HEK293 (cell line): ENCODE measurements at regions not wholly inside any gene's neighbourhood (a gene's known extent, or its start where the extent isn't known, plus 50 kb on each side); places are given as distances from the start of the nearest gene placed in this dataset.

Experiments used
- CTCF ChIA-PET: fragments of 350-600 bp; formaldehyde crosslinking; extraction: SDS; loops from one replicate; lab custom pipeline; 2021; ENCODE audit warnings: antibody characterized with exemption; lab: Yijun Ruan, JAX
- POLR2A ChIA-PET: fragments of 300-600 bp; formaldehyde crosslinking; extraction: SDS; loops from one replicate; lab custom pipeline; 2020; ENCODE audit warnings: antibody characterized with exemption, inconsistent platforms; lab: Yijun Ruan, JAX
- H3K27ac ChIP-seq: fragments of 200-500 bp; sonication (Bioruptor generic); 2 replicates; pipeline ENCODE4 v1.5.1; 2014; ENCODE audit warnings: low read depth, low read length, control low read depth, inconsistent platforms; ENCODE audit errors: extremely low read depth
- H3K36me3 ChIP-seq, 2 experiments: fragments of 200-500 bp in 1 of 2; sonication (Bioruptor generic) in 1 of 2; 1 replicate in 1 of 2; 2 replicates in 1 of 2; pipeline ENCODE4 v1.5.1; 2014 to 2017; ENCODE audit warnings: inconsistent platforms in 2 of 2, low read length in 2 of 2; ENCODE audit not compliant: control insufficient read depth in 2 of 2, insufficient read depth in 1 of 2
- H3K4me1 ChIP-seq: fragments of 200-500 bp; sonication (Bioruptor generic); 2 replicates; pipeline ENCODE4 v1.5.1; 2014; ENCODE audit warnings: mild to moderate bottlenecking, low read length, inconsistent platforms; ENCODE audit not compliant: control insufficient read depth, insufficient read depth
- H3K4me3 ChIP-seq: 2 replicates; pipeline ENCODE4 v1.5.1; 2011; ENCODE audit warnings: low read depth, mild to moderate bottlenecking, control low read depth, low read length, moderate library complexity
- H3K9me3 ChIP-seq: fragments of 200-500 bp; sonication (Bioruptor generic); 2 replicates; pipeline ENCODE4 v1.5.1; 2014; ENCODE audit warnings: low read depth, low read length, inconsistent platforms; ENCODE audit not compliant: control insufficient read depth, insufficient read depth
- BCL11A ChIP-seq: fragments of 450-650 bp; formaldehyde crosslinking; IDR thresholded peaks from 2 replicates; pipeline ENCODE4 v1.5.1; 2016; ENCODE audit warnings: low read depth, missing biosample characterization, missing genetic modification characterization
- BCL11B ChIP-seq: fragments of 450-650 bp; formaldehyde crosslinking; IDR thresholded peaks from 2 replicates; pipeline ENCODE4 v1.5.1; 2016; ENCODE audit warnings: low read depth, missing biosample characterization, missing genetic modification characterization
- GLIS1 ChIP-seq: fragments of 450-650 bp; formaldehyde crosslinking; IDR thresholded peaks from 2 replicates; pipeline ENCODE4 v1.5.1; 2016; ENCODE audit warnings: missing biosample characterization, missing genetic modification characterization
- SALL2 ChIP-seq: fragments of 450-650 bp; formaldehyde crosslinking; IDR thresholded peaks from 2 replicates; pipeline ENCODE4 v1.5.0; 2017; ENCODE audit warnings: missing biosample characterization, mild to moderate bottlenecking, missing genetic modification characterization, borderline replicate concordance
- SCRT2 ChIP-seq: fragments of 450-650 bp; formaldehyde crosslinking; IDR thresholded peaks from 2 replicates; pipeline ENCODE4 v1.5.1; 2016; ENCODE audit warnings: missing biosample characterization, missing genetic modification characterization
- SETDB1 ChIP-seq: IDR thresholded peaks from one replicate; pipeline ENCODE4 v1.6.1; 2017; ENCODE audit warnings: mild to moderate bottlenecking, low read length, moderate library complexity, mixed read lengths; ENCODE audit not compliant: insufficient read length
- TRIM28 ChIP-seq: IDR thresholded peaks from 2 replicates; pipeline ENCODE4 v1.6.1; 2011; ENCODE audit warnings: low read length, control low read depth, borderline replicate concordance
- ZBTB49 ChIP-seq: fragments of 450-650 bp; formaldehyde crosslinking; IDR thresholded peaks from 2 replicates; pipeline ENCODE4 v1.5.1; 2016; ENCODE audit warnings: missing biosample characterization, missing genetic modification characterization, low read depth
- ZEB2 ChIP-seq: fragments of 450-650 bp; formaldehyde crosslinking; IDR thresholded peaks from 2 replicates; pipeline ENCODE4 v1.5.1; 2016; ENCODE audit warnings: missing biosample characterization, missing genetic modification characterization
- ZIC2 ChIP-seq: fragments of 450-650 bp; formaldehyde crosslinking; IDR thresholded peaks from 2 replicates; pipeline ENCODE4 v1.5.1; 2016; ENCODE audit warnings: missing biosample characterization, missing genetic modification characterization
- ZNF133 ChIP-seq: fragments of 450-650 bp; formaldehyde crosslinking; IDR thresholded peaks from 2 replicates; pipeline ENCODE4 v1.5.1; 2016; ENCODE audit warnings: missing biosample characterization, missing genetic modification characterization
- ZNF184 ChIP-seq: fragments of 450-650 bp; IDR thresholded peaks from 2 replicates; pipeline ENCODE4 v1.5.1; 2018; ENCODE audit warnings: missing biosample characterization, mild to moderate bottlenecking, missing genetic modification characterization
- ZNF311 ChIP-seq: fragments of 450-650 bp; formaldehyde crosslinking; IDR thresholded peaks from 2 replicates; pipeline ENCODE4 v1.5.1; 2017; ENCODE audit warnings: missing biosample characterization, missing genetic modification characterization, borderline replicate concordance
- ZNF341 ChIP-seq: fragments of 450-650 bp; formaldehyde crosslinking; IDR thresholded peaks from 2 replicates; pipeline ENCODE4; 2016; ENCODE audit warnings: low read depth, missing biosample characterization, missing genetic modification characterization
- ZNF366 ChIP-seq: fragments of 450-650 bp; formaldehyde crosslinking; conservative IDR thresholded peaks from 2 replicates; pipeline ENCODE4 v1.5.1; 2016; ENCODE audit warnings: missing biosample characterization, missing genetic modification characterization
- ZNF391 ChIP-seq: fragments of 450-650 bp; formaldehyde crosslinking; IDR thresholded peaks from 2 replicates; pipeline ENCODE4 v1.5.1; 2016; ENCODE audit warnings: low read depth, missing biosample characterization, missing genetic modification characterization, borderline replicate concordance
- ZNF529 ChIP-seq: fragments of 450-650 bp; formaldehyde crosslinking; IDR thresholded peaks from 2 replicates; pipeline ENCODE4 v1.5.1; 2017; ENCODE audit warnings: missing genetic modification characterization, missing biosample characterization; ENCODE audit not compliant: insufficient replicate concordance
- ZNF549 ChIP-seq: fragments of 450-650 bp; IDR thresholded peaks from 2 replicates; pipeline ENCODE4 v1.5.1; 2018; ENCODE audit warnings: missing biosample characterization, missing genetic modification characterization, mild to moderate bottlenecking, inconsistent platforms, moderate library complexity
- ZNF558 ChIP-seq: fragments of 450-650 bp; formaldehyde crosslinking; IDR thresholded peaks from 2 replicates; pipeline ENCODE4 v1.5.1; 2016; ENCODE audit warnings: missing biosample characterization, missing genetic modification characterization
- ZNF623 ChIP-seq: fragments of 450-650 bp; formaldehyde crosslinking; IDR thresholded peaks from 2 replicates; pipeline ENCODE4 v1.5.1; 2016; ENCODE audit warnings: missing biosample characterization, missing genetic modification characterization
- ZNF645 ChIP-seq: fragments of 450-650 bp; formaldehyde crosslinking; IDR thresholded peaks from 2 replicates; pipeline ENCODE4; 2016; ENCODE audit warnings: missing biosample characterization, missing genetic modification characterization
- ZNF660 ChIP-seq: fragments of 450-650 bp; IDR thresholded peaks from 2 replicates; pipeline ENCODE4 v1.5.1; 2018; ENCODE audit warnings: missing biosample characterization, mild to moderate bottlenecking, missing genetic modification characterization
- ZNF785 ChIP-seq: fragments of 450-650 bp; formaldehyde crosslinking; IDR thresholded peaks from 2 replicates; pipeline ENCODE4 v1.5.1; 2016; ENCODE audit warnings: missing biosample characterization, missing genetic modification characterization
- ZSCAN18 ChIP-seq: fragments of 450-650 bp; formaldehyde crosslinking; IDR thresholded peaks from 2 replicates; pipeline ENCODE4 v1.5.1; 2016; ENCODE audit warnings: missing biosample characterization, missing genetic modification characterization
- TF ChIP-seq, protein P1 (sequence below): fragments of 450-650 bp; formaldehyde crosslinking; IDR thresholded peaks from 2 replicates; pipeline ENCODE4 v1.5.1; 2017; ENCODE audit warnings: missing biosample characterization, missing genetic modification characterization
- TF ChIP-seq, protein P2 (sequence below): fragments of 450-650 bp; formaldehyde crosslinking; IDR thresholded peaks from 2 replicates; pipeline ENCODE4 v1.5.1; 2017; ENCODE audit warnings: missing biosample characterization, missing genetic modification characterization
- TF ChIP-seq, protein P3 (sequence below): fragments of 450-650 bp; formaldehyde crosslinking; IDR thresholded peaks from 2 replicates; pipeline ENCODE4 v1.5.1; 2017; ENCODE audit warnings: missing biosample characterization, missing genetic modification characterization

- ChIA-PET CTCF (interaction anchor here (0.5 to 1.4 kb wide), 2 partner anchors 12 to 317 kb away, joined by 4 read pairs; no protein-coding TSS in a partner anchor), POLR2A (no interaction called here)
- Histone ChIP-seq H3K9me3 (no peaks in the 10 kb centered on the region), H3K4me3 (no peak overlapping the region), H3K4me1 (no peaks in the 10 kb centered on the region), H3K36me3 (no peaks in the 10 kb centered on the region), H3K27ac (no peak overlapping the region)
- no peak for TF ChIP-seq BCL11B
- no peak for TF ChIP-seq TRIM28
- TF ChIP-seq ZNF785 (tag by site-specific recombination) = no peak
- TF ChIP-seq ZNF133 (tag by site-specific recombination) = no peak
- no peak for TF ChIP-seq ZNF645 (tag by site-specific recombination)
- TF ChIP-seq BCL11A (tag by site-specific recombination) = no peak
- TF ChIP-seq ZNF366 (tag by site-specific recombination) = no peak
- TF ChIP-seq ZNF660 = no peak
- TF ChIP-seq ZNF391 (tag by site-specific recombination) = no peak
- TF ChIP-seq SETDB1 = no peak
- no peak for TF ChIP-seq ZNF311 (tag by site-specific recombination)
- no peak for TF ChIP-seq ZBTB49 (tag by site-specific recombination)
- TF ChIP-seq SALL2 (tag by site-specific recombination) = no peak
- no peak for TF ChIP-seq ZNF558
- TF ChIP-seq ZNF184 = no peak
- TF ChIP-seq SCRT2 (tag by site-specific recombination) = no peak
- TF ChIP-seq, protein P1, sequence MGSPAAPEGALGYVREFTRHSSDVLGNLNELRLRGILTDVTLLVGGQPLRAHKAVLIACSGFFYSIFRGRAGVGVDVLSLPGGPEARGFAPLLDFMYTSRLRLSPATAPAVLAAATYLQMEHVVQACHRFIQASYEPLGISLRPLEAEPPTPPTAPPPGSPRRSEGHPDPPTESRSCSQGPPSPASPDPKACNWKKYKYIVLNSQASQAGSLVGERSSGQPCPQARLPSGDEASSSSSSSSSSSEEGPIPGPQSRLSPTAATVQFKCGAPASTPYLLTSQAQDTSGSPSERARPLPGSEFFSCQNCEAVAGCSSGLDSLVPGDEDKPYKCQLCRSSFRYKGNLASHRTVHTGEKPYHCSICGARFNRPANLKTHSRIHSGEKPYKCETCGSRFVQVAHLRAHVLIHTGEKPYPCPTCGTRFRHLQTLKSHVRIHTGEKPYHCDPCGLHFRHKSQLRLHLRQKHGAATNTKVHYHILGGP (tag by site-specific recombination) = no peak
Observed at GRCh38 chr10:43701295-43701694, 52.6 kb upstream of the ZNF32 start.

GRCh38 chr10:43700306-43700705, 51.6 kb upstream of the ZNF32 start:
- Histone ChIP-seq H3K9me3 (no peaks in the 10 kb centered on the region), H3K4me3 (no peak overlapping the region), H3K4me1 (no peaks in the 10 kb centered on the region), H3K27ac (no peak overlapping the region), H3K36me3 (no peaks in the 10 kb centered on the region)
- CTCF ChIA-PET = interaction anchor here (0.9 to 1.4 kb wide), 3 partner anchors 10 to 26 kb away, joined by 3 to 5 read pairs (median 4); no protein-coding TSS in a partner anchor
- POLR2A ChIA-PET = no interaction called here
- TF ChIP-seq ZIC2 (tag by site-specific recombination) = no peak
- no peak for TF ChIP-seq ZEB2 (tag by site-specific recombination)
- TF ChIP-seq, protein P2, sequence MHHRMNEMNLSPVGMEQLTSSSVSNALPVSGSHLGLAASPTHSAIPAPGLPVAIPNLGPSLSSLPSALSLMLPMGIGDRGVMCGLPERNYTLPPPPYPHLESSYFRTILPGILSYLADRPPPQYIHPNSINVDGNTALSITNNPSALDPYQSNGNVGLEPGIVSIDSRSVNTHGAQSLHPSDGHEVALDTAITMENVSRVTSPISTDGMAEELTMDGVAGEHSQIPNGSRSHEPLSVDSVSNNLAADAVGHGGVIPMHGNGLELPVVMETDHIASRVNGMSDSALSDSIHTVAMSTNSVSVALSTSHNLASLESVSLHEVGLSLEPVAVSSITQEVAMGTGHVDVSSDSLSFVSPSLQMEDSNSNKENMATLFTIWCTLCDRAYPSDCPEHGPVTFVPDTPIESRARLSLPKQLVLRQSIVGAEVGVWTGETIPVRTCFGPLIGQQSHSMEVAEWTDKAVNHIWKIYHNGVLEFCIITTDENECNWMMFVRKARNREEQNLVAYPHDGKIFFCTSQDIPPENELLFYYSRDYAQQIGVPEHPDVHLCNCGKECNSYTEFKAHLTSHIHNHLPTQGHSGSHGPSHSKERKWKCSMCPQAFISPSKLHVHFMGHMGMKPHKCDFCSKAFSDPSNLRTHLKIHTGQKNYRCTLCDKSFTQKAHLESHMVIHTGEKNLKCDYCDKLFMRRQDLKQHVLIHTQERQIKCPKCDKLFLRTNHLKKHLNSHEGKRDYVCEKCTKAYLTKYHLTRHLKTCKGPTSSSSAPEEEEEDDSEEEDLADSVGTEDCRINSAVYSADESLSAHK (tag by site-specific recombination) = no peak
- no peak for TF ChIP-seq ZNF549 (tag by site-specific recombination)
- no peak for TF ChIP-seq GLIS1 (tag by site-specific recombination)
- no peak for TF ChIP-seq ZNF341 (tag by site-specific recombination)
- TF ChIP-seq ZNF529 (tag by site-specific recombination) = no peak
- no peak for TF ChIP-seq ZSCAN18 (tag by site-specific recombination)
- no peak for TF ChIP-seq ZNF623 (tag by site-specific recombination)
- TF ChIP-seq, protein P3, sequence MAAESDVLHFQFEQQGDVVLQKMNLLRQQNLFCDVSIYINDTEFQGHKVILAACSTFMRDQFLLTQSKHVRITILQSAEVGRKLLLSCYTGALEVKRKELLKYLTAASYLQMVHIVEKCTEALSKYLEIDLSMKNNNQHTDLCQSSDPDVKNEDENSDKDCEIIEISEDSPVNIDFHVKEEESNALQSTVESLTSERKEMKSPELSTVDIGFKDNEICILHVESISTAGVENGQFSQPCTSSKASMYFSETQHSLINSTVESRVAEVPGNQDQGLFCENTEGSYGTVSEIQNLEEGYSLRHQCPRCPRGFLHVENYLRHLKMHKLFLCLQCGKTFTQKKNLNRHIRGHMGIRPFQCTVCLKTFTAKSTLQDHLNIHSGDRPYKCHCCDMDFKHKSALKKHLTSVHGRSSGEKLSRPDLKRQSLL (tag by site-specific recombination) = no peak
- no peak for TF ChIP-seq ZNF660
